H1 (cell line): ENCODE measurements at regions not wholly inside any gene's neighbourhood (a gene's known extent, or its start where the extent isn't known, plus 50 kb on each side); places are given as distances from the start of the nearest gene placed in this dataset.

ENCODE experiments used
- EGR1 ChIP-seq: IDR thresholded peaks from 2 replicates; pipeline ENCODE4 v1.6.1; 2011; ENCODE audit warnings: low read depth, low read length, borderline replicate concordance
- EP300 ChIP-seq, 2 experiments: IDR thresholded peaks; 1 replicate in 1 of 2; 2 replicates in 1 of 2; pipeline ENCODE4 v1.6.1; 2011 to 2012; ENCODE audit warnings: low read depth in 2 of 2, low read length in 2 of 2, mild to moderate bottlenecking in 2 of 2, borderline replicate concordance in 1 of 2, inconsistent platforms in 1 of 2, moderate library complexity in 1 of 2
- FOSL1 ChIP-seq: IDR thresholded peaks from 2 replicates; pipeline ENCODE4 v1.6.1; 2011; ENCODE audit warnings: mild to moderate bottlenecking, low read depth, low read length, moderate library complexity; ENCODE audit not compliant: insufficient read depth
- HDAC2 ChIP-seq, 2 experiments: fragments of 300-600 bp in 1 of 2; sonication (generic) in 1 of 2; IDR thresholded peaks; 2 replicates each; pipeline ENCODE4 v1.6.1; 2011 to 2012; ENCODE audit warnings: low read depth in 2 of 2, low read length in 2 of 2, mild to moderate bottlenecking in 2 of 2, moderate library complexity in 2 of 2, borderline replicate concordance in 1 of 2, inconsistent platforms in 1 of 2
- KDM1A ChIP-seq: fragments of 200-600, 300-600 bp; sonication (generic); IDR thresholded peaks from 2 replicates; pipeline ENCODE4 v1.7.1; 2016; ENCODE audit warnings: mild to moderate bottlenecking, low read length, borderline replicate concordance
- NRF1 ChIP-seq: IDR thresholded peaks from 2 replicates; pipeline ENCODE4 v1.6.1; 2011; ENCODE audit warnings: mild to moderate bottlenecking, low read depth, low read length, improper control_type of control experiment
- RXRA ChIP-seq: IDR thresholded peaks from 2 replicates; pipeline ENCODE4 v1.6.1; 2011; ENCODE audit warnings: low read depth, mild to moderate bottlenecking, low read length, moderate library complexity; ENCODE audit not compliant: insufficient read depth
- SP4 ChIP-seq: IDR thresholded peaks from 2 replicates; pipeline ENCODE4 v1.6.1; 2012; ENCODE audit warnings: low read length, inconsistent platforms
- TF ChIP-seq, protein P1 (sequence below): fragments of 300-600 bp; sonication (generic); IDR thresholded peaks from 2 replicates; pipeline ENCODE4 v1.7.1; 2012; ENCODE audit warnings: low read length, moderate library complexity, mild to moderate bottlenecking, inconsistent platforms; ENCODE audit not compliant: insufficient replicate concordance
- TF ChIP-seq, protein P2 (sequence below): IDR thresholded peaks from 2 replicates; pipeline ENCODE4 v1.6.1; 2012; ENCODE audit warnings: inconsistent platforms

DNA sequence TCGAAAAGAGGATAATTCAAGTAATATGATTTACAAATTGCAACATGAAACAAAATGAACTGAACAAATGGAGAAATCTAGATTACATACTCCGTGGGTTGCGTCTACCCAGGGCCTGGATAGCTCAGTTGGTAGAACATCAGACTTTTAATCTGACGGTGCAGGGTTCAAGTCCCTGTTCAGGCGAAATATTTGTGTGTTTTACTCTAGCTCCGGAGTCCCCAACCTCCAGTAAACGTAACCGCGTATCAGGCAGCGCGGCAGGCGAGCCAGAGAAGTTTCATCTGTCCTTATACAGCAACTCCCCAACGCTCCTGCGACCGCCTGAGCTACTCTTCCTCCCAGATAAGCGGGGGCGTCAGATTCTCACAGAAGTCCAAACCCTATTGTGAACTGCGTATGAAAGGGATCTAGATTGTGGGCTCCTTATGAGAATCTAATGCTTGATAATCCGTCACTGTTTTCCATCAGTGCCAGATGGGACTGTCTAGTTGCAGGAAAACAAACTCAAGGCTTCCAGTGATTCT, 176.1 kb downstream of the TRIM27 start (continued):
- no peak for TF ChIP-seq FOSL1
- TF ChIP-seq HDAC2 (IDR thresholded peaks at IDR 0.05; ENCODE audit: borderline replicate concordance in 1 of 2, low read depth in 2 of 2, low read length in 2 of 2), result no peak
- TF ChIP-seq RXRA, result no peak
- peak; percentile 76; the same call in 1 of the 2 replicates for TF ChIP-seq EGR1
- TF ChIP-seq, protein P1, sequence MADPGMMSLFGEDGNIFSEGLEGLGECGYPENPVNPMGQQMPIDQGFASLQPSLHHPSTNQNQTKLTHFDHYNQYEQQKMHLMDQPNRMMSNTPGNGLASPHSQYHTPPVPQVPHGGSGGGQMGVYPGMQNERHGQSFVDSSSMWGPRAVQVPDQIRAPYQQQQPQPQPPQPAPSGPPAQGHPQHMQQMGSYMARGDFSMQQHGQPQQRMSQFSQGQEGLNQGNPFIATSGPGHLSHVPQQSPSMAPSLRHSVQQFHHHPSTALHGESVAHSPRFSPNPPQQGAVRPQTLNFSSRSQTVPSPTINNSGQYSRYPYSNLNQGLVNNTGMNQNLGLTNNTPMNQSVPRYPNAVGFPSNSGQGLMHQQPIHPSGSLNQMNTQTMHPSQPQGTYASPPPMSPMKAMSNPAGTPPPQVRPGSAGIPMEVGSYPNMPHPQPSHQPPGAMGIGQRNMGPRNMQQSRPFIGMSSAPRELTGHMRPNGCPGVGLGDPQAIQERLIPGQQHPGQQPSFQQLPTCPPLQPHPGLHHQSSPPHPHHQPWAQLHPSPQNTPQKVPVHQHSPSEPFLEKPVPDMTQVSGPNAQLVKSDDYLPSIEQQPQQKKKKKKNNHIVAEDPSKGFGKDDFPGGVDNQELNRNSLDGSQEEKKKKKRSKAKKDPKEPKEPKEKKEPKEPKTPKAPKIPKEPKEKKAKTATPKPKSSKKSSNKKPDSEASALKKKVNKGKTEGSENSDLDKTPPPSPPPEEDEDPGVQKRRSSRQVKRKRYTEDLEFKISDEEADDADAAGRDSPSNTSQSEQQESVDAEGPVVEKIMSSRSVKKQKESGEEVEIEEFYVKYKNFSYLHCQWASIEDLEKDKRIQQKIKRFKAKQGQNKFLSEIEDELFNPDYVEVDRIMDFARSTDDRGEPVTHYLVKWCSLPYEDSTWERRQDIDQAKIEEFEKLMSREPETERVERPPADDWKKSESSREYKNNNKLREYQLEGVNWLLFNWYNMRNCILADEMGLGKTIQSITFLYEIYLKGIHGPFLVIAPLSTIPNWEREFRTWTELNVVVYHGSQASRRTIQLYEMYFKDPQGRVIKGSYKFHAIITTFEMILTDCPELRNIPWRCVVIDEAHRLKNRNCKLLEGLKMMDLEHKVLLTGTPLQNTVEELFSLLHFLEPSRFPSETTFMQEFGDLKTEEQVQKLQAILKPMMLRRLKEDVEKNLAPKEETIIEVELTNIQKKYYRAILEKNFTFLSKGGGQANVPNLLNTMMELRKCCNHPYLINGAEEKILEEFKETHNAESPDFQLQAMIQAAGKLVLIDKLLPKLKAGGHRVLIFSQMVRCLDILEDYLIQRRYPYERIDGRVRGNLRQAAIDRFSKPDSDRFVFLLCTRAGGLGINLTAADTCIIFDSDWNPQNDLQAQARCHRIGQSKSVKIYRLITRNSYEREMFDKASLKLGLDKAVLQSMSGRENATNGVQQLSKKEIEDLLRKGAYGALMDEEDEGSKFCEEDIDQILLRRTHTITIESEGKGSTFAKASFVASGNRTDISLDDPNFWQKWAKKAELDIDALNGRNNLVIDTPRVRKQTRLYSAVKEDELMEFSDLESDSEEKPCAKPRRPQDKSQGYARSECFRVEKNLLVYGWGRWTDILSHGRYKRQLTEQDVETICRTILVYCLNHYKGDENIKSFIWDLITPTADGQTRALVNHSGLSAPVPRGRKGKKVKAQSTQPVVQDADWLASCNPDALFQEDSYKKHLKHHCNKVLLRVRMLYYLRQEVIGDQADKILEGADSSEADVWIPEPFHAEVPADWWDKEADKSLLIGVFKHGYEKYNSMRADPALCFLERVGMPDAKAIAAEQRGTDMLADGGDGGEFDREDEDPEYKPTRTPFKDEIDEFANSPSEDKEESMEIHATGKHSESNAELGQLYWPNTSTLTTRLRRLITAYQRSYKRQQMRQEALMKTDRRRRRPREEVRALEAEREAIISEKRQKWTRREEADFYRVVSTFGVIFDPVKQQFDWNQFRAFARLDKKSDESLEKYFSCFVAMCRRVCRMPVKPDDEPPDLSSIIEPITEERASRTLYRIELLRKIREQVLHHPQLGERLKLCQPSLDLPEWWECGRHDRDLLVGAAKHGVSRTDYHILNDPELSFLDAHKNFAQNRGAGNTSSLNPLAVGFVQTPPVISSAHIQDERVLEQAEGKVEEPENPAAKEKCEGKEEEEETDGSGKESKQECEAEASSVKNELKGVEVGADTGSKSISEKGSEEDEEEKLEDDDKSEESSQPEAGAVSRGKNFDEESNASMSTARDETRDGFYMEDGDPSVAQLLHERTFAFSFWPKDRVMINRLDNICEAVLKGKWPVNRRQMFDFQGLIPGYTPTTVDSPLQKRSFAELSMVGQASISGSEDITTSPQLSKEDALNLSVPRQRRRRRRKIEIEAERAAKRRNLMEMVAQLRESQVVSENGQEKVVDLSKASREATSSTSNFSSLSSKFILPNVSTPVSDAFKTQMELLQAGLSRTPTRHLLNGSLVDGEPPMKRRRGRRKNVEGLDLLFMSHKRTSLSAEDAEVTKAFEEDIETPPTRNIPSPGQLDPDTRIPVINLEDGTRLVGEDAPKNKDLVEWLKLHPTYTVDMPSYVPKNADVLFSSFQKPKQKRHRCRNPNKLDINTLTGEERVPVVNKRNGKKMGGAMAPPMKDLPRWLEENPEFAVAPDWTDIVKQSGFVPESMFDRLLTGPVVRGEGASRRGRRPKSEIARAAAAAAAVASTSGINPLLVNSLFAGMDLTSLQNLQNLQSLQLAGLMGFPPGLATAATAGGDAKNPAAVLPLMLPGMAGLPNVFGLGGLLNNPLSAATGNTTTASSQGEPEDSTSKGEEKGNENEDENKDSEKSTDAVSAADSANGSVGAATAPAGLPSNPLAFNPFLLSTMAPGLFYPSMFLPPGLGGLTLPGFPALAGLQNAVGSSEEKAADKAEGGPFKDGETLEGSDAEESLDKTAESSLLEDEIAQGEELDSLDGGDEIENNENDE, result no peak
- no peak for TF ChIP-seq KDM1A
- peak; percentile 17; the same call in 1 of the 2 replicates for TF ChIP-seq NRF1
- TF ChIP-seq, protein P2, sequence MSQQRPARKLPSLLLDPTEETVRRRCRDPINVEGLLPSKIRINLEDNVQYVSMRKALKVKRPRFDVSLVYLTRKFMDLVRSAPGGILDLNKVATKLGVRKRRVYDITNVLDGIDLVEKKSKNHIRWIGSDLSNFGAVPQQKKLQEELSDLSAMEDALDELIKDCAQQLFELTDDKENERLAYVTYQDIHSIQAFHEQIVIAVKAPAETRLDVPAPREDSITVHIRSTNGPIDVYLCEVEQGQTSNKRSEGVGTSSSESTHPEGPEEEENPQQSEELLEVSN, result no peak
- no peak for TF ChIP-seq EP300 (IDR thresholded peaks at IDR 0.05; ENCODE audit: borderline replicate concordance in 1 of 2, low read depth in 2 of 2, low read length in 2 of 2)
- TF ChIP-seq SP4, result peak; percentile 59; the same call in 1 of the 2 replicates
